K562 (cell line): ENCODE measurements at regions not wholly inside any gene's neighbourhood (a gene's known extent, or its start where the extent isn't known, plus 50 kb on each side); places are given as distances from the start of the nearest gene placed in this dataset.
A peak's percentile ranks its signal among the peaks of the same experiment; 100 is the strongest.

Experiments used
- ATAC-seq: fragments of 200-7000 bp; cut with Tn5 transposase; 3 replicates; pipeline ENCODE4 v1.9.1; 2020; ENCODE audit warnings: moderate library complexity
- BruUV-seq: library from RNA; stranded (reverse); fragments of 400-500 nt; replicated peaks from 2 replicates; lab custom pipeline; 2021; lab: Mats Ljungman, UMichigan
- CTCF ChIA-PET: fragments of 300-600 bp; formaldehyde crosslinking; extraction: SDS; loops from one replicate; lab custom pipeline; 2021; ENCODE audit warnings: low intra/inter-chr PET ratio; lab: Yijun Ruan, JAX
- POLR2A ChIA-PET: fragments of 300-600, 350-650 bp; sonication (Branson Sonifier 250); formaldehyde crosslinking; extraction: SDS; loops from one replicate; lab custom pipeline; 2021; ENCODE audit warnings: antibody characterized with exemption, inconsistent platforms; lab: Yijun Ruan, JAX
- DNase-seq, 4 experiments: peaks; one replicate each; pipeline versions ENCODE4 v3.0.0 to v3.0.0-alpha.2; 2011 to 2018; ENCODE audit warnings: low spot score in 3 of 4, mixed read lengths in 3 of 4; ENCODE audit errors: extremely low read depth in 1 of 4
- FAIRE-seq: peaks from 2 replicates; lab custom pipeline; 2011; peaks lifted over from hg19 to GRCh38; lab: Jason Lieb, UNC
- H2AFZ ChIP-seq: 2 replicates; pipeline ENCODE4 v1.6.0; 2011; ENCODE audit warnings: low read depth, low read length, control low read depth, inconsistent platforms
- H3K27ac ChIP-seq: fragments of 200-600 bp; 3 replicates; pipeline ENCODE4 v1.8.0; 2011; ENCODE audit warnings: low read depth, mild to moderate bottlenecking, control low read depth, inconsistent platforms, low read length, moderate library complexity, mixed read lengths; ENCODE audit errors: extremely low read depth
- H3K27me3 ChIP-seq, 2 experiments: fragments of 300-600 bp in 1 of 2; 2 replicates in 1 of 2; 3 replicates in 1 of 2; pipeline versions ENCODE4 v1.6.0 to v1.8.0; 2011; ENCODE audit warnings: inconsistent platforms in 2 of 2, low read length in 2 of 2, mild to moderate bottlenecking in 1 of 2, mixed read lengths in 1 of 2, moderate library complexity in 1 of 2; ENCODE audit not compliant: control insufficient read depth in 2 of 2, insufficient read depth in 2 of 2
- H3K36me3 ChIP-seq: fragments of 300-600 bp; 3 replicates; pipeline ENCODE4 v1.8.0; 2011; ENCODE audit warnings: mild to moderate bottlenecking, low read length, inconsistent platforms; ENCODE audit not compliant: control insufficient read depth, insufficient read depth
- H3K4me1 ChIP-seq, 2 experiments: fragments of 200-600 bp in 1 of 2; replicated peaks in 1 of 2; 2 replicates in 1 of 2; 3 replicates in 1 of 2; pipeline versions ENCODE4 v1.5.1 to v1.8.0; 2011; ENCODE audit warnings: inconsistent platforms in 2 of 2, low read length in 2 of 2, mild to moderate bottlenecking in 1 of 2, mixed read lengths in 1 of 2, moderate library complexity in 1 of 2; ENCODE audit not compliant: control insufficient read depth in 2 of 2, insufficient read depth in 2 of 2
- H3K4me2 ChIP-seq: 2 replicates; pipeline ENCODE4 v1.6.1; 2011; ENCODE audit warnings: low read length, control low read depth, inconsistent platforms, mixed read lengths; ENCODE audit not compliant: insufficient read depth
- H3K4me3 ChIP-seq: fragments of 200-600 bp; sonication (generic), shearing (Covaris generic); 2 replicates; pipeline ENCODE4 v1.5.1; 2016; ENCODE audit warnings: control low read depth, inconsistent platforms
- H3K79me2 ChIP-seq: fragments of 200-600 bp; 3 replicates; pipeline ENCODE4 v1.8.0; 2011; ENCODE audit warnings: low read length, inconsistent platforms; ENCODE audit not compliant: control insufficient read depth, insufficient read depth
- H3K9ac ChIP-seq, 2 experiments: 2 replicates each; pipeline versions ENCODE4 v1.6.0 to v1.6.1; 2011; ENCODE audit warnings: low read depth in 2 of 2, low read length in 2 of 2, control low read depth in 1 of 2, inconsistent platforms in 1 of 2, mild to moderate bottlenecking in 1 of 2, mixed read lengths in 1 of 2; ENCODE audit not compliant: insufficient read depth in 1 of 2
- H3K9me1 ChIP-seq: one replicate; pipeline ENCODE4 v1.6.0; 2011; ENCODE audit warnings: inconsistent platforms, mild to moderate bottlenecking, low read length, moderate library complexity; ENCODE audit not compliant: control insufficient read depth, insufficient read depth
- H3K9me3 ChIP-seq: replicated peaks from 2 replicates; pipeline ENCODE4 v1.5.1; 2011; ENCODE audit warnings: low read depth, low read length, inconsistent platforms; ENCODE audit not compliant: control insufficient read depth, insufficient read depth
- H4K20me1 ChIP-seq: replicated peaks from 2 replicates; pipeline ENCODE4 v1.6.1; 2011; ENCODE audit warnings: low read length, inconsistent platforms, mixed read lengths; ENCODE audit not compliant: control insufficient read depth, insufficient read depth
- CCNT2 ChIP-seq: IDR thresholded peaks from 2 replicates; pipeline ENCODE4 v1.6.1; 2011; ENCODE audit warnings: borderline replicate concordance, low read depth, mild to moderate bottlenecking, moderate library complexity, mixed read lengths, low read length; ENCODE audit not compliant: insufficient read length; ENCODE audit errors: extremely low read depth
- EGR1 ChIP-seq: fragments of 450-650 bp; conservative IDR thresholded peaks from 2 replicates; pipeline ENCODE4 v1.6.1; 2017; ENCODE audit warnings: mild to moderate bottlenecking
- REST ChIP-seq, 2 experiments: fragments of 450-650 bp; formaldehyde crosslinking in 1 of 2; IDR thresholded peaks; 2 replicates each; pipeline versions ENCODE4 v1.4.0 to v1.6.1; 2014 to 2020; ENCODE audit warnings: mild to moderate bottlenecking in 2 of 2, borderline replicate concordance in 1 of 2, low read depth in 1 of 2
- WGBS: fragments of 100-300 bp; shearing (Covaris generic); methylation state at CpG from one replicate; pipeline ENCODE4 v1.1.6; 2016; ENCODE audit warnings: low coverage, mixed read lengths; ENCODE audit not compliant: insufficient coverage; ENCODE audit errors: missing lambda C conversion rate; 5-methylcytosine and 5-hydroxymethylcytosine counted together
- in situ Hi-C: fragments of 300-500 bp; cut with MboI; formaldehyde crosslinking; loops from 4 replicates; pipeline ENCODE4 v1.15.0; 2018; ENCODE audit warnings: inconsistent platforms, mixed read lengths
- intact Hi-C: fragments of 100-400 bp; cut with micrococcal nuclease; formaldehyde crosslinking; loops from 2 replicates; pipeline ENCODE4 v1.14.2; 2022

- no peak for TF ChIP-seq REST (IDR thresholded peaks at IDR 0.05; ENCODE audit: borderline replicate concordance)
- no peak for TF ChIP-seq REST (CRISPR knock-in tag; IDR thresholded peaks at IDR 0.05; ENCODE audit: low read depth)
Measured at GRCh38 chr1:47571161-47571560, 133.3 kb downstream of the FOXD2 start (continued).

GRCh38 chr1:47571952-47572351 lies 134.1 kb downstream of the FOXD2 start:
- FAIRE-seq (no peak), ATAC-seq (no peak), DNase-seq (no peak)
- in situ Hi-C loops (no loop called here), intact Hi-C loops (no loop called here)
- H3K9me3 ChIP-seq = no peaks in the 10 kb centered on the region
- H3K36me3 ChIP-seq = no peaks in the 10 kb centered on the region
- H3K4me1 ChIP-seq = no peaks in the 10 kb centered on the region
- ChIA-PET CTCF (no interaction called here), POLR2A (interaction anchor here (0.7 kb wide), 1 partner anchor 19 kb away, joined by 3 read pairs; no protein-coding TSS in a partner anchor)
- H2AFZ ChIP-seq = no peak overlapping the region
- no peaks in the 10 kb centered on the region for H3K79me2 ChIP-seq
- TF ChIP-seq CCNT2 (no peak), EGR1 (peak; percentile 60)
- no peak overlapping the region for H3K27ac ChIP-seq
- WGBS = 0% methylated on average over 2 of the region's 2 CpGs
- no peaks in the 10 kb centered on the region for H3K9me1 ChIP-seq
- no peak overlapping the region for H3K4me2 ChIP-seq
- peaks cover 28 to 73% of the 10 kb centered on the region in 2 experiments; a peak in 4 of 5 replicates for H3K27me3 ChIP-seq
- no peak overlapping the region for H3K4me3 ChIP-seq
- no peak overlapping the region for H3K9ac ChIP-seq
- no TSS peak for BruUV-seq
- peaks cover 6% of the 10 kb centered on the region; the same call in 1 of the 2 replicates for H4K20me1 ChIP-seq
